ENCODE measurements at regions not wholly inside any gene's neighbourhood (a gene's known extent, or its start where the extent isn't known, plus 50 kb on each side); places are given as distances from the start of the nearest gene placed in this dataset.

DNA sequence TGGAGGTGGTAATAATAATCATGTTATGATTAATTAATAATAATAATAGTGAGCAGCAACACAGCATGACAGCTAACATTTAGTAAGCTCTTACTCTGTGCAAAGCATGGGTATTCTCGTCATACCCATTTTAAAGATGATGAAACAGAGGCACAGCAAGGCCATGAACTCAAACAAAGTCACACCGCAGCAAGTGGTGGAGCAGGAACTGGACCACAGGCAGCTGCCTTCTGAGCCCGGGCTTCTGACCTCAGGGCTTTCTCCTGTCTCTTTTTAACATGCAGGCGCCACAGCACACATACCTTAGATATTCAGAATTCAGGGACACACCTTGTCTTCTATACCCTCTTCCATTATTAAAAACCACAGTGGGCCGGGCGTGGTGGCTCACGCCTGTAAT, 50.7 kb upstream of the SPATA12 start:
- intact Hi-C loops (cut with micrococcal nuclease) = no loop called here

DNA sequence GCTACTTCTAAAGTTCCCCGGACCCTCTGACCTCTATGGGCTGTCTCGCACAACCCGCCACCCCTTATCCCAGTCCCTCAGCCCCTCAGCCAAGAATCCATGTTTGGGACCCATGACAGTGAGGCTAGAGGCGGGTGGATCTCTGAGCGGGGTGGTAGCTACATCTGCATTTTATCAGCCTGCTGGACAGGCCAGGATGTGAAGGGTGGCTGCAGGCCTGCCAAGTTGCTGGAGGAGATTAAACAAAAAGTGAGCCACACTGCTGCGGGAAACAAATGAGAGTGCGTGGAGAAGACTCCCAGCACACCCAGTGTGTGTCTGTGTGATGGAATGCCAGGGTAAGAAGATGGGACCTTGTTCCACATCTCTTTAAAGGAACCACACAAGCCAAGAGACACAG, 51.1 kb upstream of the SPATA12 start:
- intact Hi-C loops (cut with micrococcal nuclease) = no loop called here

DNA sequence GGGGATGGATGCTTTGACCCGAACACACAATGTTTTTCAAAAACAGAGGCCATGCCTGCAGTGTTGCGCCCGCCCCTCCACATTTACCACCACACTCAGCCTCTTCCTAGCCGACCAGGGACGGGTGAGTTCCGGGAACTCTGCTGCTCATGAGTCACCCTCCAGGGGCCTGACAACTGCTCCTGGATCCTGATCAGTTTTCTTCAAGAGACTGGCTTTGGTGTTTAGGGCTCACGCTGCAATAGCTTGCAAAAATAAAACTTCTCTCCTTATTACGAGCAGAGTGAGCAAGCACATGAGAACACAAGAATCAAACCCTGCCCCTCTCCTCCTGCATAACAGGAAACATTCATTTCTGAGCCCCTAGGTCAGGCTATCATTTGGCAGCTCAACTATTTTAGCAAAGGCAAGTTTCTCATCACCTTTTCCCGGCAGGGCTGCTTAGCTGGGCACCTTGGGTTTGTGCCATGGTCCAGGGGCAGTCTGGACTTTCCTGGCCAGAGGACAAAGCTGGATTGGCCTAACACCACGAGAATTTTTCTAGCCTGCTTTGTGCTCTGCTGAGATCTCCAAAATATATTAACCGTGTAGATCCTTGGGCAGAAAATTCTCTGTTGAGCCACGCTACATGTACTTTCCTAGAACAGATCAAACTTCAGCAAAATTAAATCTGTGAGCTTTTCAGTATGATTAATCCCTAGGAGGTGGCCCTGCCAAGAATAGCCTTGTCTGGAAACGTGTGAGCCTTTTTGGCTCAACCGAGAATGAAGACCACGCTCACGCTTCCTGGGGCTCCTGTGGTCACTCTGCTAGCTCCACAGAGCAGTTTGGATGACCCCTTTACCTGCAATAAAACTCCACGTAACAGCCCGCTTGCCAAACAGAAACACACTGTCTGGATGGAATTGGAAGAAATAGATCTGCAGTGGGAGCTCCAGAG, 52.7 kb upstream of the SPATA12 start:
- intact Hi-C loops (cut with micrococcal nuclease) = no loop called here

DNA sequence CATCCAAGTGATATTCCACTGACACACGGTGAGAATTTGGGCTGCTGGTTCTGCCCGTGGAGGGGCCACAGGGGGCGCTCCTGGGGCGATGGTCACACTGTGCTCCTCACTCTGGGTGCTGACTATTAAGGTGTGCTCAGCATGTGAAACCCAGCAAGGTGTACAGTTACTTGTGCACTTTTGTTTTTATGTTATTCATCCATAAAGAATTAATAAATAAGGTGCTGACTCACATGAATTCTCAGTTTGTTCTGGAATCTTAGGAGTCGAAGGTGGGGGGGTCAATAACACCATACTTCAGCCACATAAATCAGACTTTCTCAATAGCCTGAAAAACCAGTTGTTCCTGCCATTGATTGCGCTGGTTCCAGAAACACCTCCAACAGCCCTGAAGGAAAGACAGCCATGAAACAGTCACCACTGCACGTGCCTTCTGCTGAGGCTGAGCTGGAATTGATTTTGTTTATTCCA, 53.5 kb upstream of the SPATA12 start:
- intact Hi-C loops (cut with micrococcal nuclease) = no loop called here

DNA sequence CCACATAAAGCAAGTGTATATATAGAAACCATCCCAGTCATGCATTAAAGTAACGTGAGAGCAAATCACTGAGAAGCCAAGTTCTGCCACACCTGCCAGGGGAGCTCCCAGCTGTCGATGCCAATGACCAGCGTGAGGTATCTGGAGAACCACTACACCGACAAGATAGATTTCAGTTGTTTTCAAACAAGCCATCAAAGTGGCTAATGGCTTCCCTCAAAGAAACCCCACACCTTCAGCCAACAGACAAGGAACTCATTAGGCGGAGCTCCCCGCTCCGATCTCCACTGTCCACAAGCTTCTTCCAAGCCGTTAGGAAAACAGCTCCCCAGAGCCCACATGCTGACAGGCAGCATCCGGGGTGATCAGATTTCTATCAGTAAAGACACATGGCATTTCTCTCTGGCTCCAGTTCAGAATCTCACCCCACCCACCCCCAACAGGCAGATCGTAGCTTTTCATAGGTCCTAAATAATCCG, 54.2 kb upstream of the SPATA12 start:
- intact Hi-C loops (cut with micrococcal nuclease) = no loop called here

DNA sequence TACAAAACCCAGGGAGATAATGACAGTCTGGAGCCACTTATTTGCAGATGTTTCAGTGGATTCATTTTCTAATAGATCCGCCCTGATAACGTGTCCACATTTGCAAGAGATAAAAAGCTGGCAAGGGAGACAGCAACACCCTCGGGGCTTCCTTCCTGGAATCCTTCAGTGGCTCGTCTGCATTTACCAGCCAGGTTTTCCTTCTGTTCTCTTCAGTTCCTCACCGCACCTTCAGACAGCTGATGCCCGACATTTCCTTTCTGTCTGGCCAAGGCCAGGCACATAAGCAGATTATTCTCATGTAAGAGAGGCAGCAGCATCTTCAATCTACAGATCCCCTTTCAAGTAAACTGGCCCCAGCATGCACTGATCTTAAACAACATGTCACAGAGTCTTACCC, 56.2 kb upstream of the SPATA12 start:
- intact Hi-C loops (cut with micrococcal nuclease) = no loop called here

DNA sequence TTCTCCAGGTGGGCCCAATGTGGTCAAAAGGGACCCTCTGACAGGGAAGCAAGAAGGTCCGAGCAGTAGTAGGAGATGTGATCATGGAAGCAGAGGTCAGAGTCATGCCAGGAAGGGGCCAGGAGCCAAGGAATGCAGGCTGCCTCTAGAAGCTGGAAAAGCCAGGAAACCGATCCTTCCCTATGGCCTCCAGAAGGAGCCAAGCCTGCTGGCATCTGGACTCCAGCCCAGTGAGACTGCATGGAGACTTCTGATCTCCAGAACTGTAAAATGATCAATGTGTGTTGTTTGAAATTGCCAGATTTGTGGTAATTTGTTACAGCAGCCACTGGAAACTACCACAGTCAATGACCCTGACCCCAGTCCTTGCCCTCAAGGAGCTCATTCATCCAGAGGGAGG, 56.8 kb upstream of the SPATA12 start:
- intact Hi-C loops (cut with micrococcal nuclease) = no loop called here

DNA sequence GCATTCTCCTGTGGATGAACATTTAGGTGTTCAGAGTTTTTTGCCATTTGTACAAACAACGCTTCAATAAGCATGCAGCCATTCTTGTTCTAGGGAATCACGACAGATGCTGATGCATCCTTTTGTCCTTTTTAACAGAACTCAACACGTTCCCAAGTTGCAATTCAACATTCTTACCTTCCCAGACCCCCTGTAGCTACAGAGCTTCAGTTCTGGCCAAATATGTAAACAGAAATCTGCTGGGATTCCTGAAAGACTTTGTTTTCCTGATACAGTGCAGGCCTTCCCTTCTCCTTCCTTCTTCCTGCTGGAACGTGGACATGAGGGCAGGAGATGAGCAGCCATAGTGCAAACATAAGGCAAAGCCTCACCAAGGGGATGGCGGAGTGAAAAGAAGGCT, 59.1 kb upstream of the SPATA12 start:
- intact Hi-C loops (cut with micrococcal nuclease) = no loop called here

DNA sequence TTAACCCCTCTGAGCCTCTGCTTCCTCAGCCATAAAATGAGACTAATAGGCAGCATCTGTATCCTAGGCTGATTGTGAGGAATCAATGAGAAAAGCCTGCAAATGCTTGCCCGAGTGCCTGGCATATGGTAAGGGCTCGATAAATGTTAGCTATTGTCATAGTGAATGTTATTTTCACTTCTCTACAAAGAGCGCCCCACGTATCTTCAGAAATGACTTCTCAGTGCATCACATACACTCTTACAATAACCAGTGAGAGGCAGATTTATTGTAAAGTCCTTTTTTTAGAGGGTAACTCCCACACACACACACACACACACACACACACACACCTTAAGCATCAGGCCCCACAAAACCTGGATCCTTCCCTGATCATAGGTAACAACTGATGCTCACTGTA, 60.5 kb upstream of the SPATA12 start:
- intact Hi-C loops (cut with micrococcal nuclease) = no loop called here

DNA sequence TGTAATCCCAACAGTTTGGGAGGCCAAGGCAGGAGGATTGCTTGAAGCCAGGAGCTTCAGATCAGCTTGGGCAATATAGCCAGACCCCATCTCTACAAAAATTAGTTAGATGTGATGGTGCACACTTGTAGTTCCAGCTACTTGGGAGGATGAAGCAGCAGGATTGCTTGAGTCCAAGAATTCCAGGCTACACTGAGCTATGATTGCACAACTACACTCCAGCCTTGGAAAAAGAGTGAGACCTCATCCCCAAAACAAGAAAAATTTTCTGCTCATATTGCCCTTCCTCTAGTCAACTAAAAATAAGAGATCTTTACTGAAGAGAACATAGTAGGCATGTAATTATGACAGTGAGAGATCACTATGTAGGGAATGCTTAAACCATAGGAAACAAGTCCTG, 60.9 kb upstream of the SPATA12 start:
- intact Hi-C loops (cut with micrococcal nuclease) = loop anchor here (10.0 kb wide), 1 partner anchor 445 kb away; the partner anchor contains the start of gene CCDC66

DNA sequence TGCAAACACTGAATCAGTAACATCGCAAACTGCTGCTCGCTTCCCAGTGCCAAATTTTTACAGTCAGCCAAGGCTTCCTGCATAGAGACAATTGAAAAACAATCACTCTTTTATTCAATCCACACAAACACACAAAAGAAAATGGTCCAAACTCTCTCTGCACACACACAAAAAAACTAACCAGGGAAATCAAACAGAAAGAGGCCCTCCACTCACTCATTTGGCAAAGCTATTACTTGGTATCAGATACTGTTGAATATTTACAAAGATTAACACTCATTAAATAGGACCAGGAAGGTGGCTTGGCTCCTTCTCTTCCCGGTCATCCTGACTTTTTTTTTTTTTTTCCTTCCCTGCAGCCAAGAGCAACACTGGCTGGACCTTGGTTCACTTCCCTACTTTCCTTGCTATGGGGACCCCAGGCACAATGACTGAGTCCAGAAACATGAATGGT, 62.4 kb upstream of the SPATA12 start:
- intact Hi-C loops (cut with micrococcal nuclease) = loop anchor here (10.0 kb wide), 1 partner anchor 443 kb away; the partner anchor contains the start of gene CCDC66

DNA sequence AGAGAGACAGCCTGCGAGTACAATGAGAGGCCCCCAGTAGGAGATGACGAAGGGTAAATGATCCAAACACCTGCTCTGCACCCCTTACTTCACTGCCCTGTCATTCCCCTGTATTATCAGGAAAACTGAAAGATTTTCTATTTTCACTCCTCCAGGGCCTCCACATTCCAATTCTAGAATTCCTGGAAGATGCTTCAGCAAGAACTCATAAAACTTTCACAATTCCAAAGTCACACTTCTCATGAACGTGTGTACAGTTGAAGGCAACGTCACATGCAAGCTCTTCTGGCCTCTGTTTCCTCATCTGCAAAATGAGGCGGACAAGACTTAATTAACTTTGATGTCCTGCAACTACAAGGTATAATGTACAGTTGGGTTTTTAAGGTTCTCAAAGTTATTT, 62.8 kb upstream of the SPATA12 start:
- intact Hi-C loops (cut with micrococcal nuclease) = loop anchor here (10.0 kb wide), 1 partner anchor 443 kb away; the partner anchor contains the start of gene CCDC66

DNA sequence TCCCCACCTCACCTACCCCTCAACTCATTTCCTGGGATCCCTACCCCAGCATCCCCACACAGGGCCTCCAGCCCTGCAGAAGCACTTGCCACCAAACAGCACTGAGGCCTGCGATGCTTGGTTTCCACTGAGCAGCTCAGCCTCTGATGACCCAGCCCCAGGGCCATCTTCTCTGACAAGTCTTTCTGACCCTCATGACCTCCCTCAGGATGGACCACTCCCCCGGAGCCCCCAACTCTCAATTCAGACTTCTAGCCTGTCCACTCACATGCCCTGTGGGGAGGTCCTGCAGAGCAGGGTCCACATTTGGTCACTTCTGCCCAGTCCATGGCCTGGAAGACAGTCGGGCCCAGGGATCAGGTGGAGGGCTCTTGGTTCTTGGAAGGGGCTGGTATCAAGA, 63.4 kb upstream of the SPATA12 start:
- intact Hi-C loops (cut with micrococcal nuclease) = loop anchor here (10.0 kb wide), 1 partner anchor 442 kb away; the partner anchor contains the start of gene CCDC66

DNA sequence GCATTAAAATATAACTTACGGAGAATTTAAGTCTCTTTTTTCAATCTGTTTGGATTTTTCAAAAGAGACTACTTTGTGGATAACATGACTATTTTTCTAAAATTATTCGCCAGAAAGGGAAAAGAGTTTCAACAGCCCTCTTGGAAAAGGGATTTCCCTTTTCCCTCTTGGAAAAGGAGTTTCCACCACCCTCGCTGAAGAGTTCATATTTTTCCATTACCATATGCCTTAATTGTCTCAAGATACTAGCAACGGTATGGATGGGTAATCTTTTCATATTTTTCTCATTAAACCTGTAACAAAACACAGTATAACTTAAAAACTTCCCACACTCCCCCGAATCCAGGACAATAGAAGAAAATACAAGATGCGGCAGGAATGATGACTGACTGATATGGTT, 66.1 kb upstream of the SPATA12 start:
- intact Hi-C loops (cut with micrococcal nuclease) = loop anchor here (10.0 kb wide), 1 partner anchor 440 kb away; the partner anchor contains the start of gene CCDC66

DNA sequence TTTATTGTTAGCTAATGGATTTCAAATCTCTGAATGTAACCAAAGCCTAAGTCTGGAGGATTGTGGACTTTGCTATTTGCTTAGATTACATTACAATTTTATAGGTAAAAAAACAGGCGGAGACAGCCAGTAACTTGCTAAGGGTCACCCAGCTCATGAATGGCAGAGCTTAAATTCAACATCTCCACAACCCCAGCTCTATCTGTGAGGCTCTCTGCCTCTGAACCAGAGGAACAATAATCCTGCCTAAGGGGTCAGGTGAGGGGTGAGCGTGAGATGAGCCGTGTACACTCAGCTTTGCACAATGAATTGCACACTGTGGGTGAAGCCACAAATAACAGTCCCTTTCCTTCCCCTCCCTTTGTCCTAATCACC, 69.8 kb upstream of the SPATA12 start:
- intact Hi-C loops (cut with micrococcal nuclease) = loop anchor here (10.0 kb wide), 1 partner anchor 436 kb away; the partner anchor contains the start of gene CCDC66

DNA sequence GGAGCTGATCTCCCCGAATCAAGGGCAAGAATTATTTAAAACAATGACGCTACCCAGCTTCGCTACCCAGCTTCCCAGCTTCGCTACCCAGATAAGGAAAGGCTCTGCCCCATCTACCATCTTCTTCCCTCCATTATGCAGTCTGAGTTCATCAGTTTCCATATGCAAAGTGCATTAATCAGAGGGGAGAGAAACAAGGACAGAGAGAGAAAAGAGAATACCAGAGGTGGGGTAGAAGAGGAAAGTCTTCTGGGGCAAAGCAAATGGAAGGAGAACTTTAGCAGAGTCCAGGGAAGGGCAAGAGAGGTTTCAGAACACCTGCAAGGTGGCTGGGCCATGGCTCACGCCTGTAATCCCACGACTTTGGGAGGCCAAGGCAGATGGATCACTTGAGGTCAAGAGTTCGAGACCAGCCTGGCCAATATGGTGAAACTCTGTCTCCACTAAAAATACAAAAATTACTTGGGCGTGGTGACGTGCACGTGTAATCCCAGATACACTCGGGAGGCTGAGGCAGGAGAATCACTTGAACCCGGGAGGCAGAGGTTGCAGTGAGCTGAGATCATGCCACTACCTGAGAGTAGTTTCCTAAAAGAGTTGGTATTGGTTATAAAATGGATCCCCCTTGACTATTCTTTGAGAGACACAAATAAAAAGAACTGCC, 70.4 kb upstream of the SPATA12 start:
- intact Hi-C loops (cut with micrococcal nuclease) = loop anchor here (1.0 to 10.0 kb wide), 5 partner anchors 73 to 435 kb away; partner anchors contain the start of gene CCDC66

DNA sequence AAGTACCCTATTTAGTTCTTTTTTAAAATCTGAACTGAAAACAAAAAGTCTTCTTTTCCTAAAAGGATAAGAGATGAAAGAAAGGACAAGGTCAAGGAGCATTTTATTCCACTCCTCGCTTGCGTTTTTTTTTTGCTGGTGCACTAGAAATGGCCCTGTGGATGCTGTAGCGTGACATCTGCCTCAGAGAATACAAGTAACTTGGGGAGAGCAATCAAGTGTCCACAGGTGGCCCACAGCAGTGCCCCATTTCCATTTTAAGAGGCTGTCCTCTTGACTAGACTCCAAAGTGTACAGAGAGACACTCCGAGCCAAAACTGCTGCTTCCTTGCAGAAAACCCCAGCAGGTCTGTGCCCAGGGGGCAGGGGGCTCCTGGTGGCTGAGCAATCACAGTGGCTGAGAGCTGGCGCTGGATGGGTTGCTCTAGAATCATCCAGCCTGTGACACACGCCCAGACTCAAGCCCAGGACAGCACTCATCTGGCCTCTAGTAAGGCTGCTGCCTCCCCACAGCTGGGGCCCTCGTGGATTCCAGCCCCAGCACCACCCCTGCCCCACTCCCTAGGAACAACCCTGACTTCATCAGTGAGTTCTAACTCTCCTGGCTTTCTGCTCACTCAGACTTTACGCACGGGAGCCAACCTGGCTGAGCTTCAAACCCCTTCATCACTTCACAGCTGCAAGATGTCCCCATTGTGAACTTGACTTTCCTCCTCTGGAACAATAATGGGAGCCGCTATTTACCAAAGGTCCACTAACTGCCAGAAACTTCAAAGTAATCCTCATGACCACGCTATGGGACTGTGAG, 71.1 kb upstream of the SPATA12 start:
- intact Hi-C loops (cut with micrococcal nuclease) = loop anchor here (1.0 to 5.0 kb wide), 4 partner anchors 73 to 287 kb away; no protein-coding TSS in a partner anchor

DNA sequence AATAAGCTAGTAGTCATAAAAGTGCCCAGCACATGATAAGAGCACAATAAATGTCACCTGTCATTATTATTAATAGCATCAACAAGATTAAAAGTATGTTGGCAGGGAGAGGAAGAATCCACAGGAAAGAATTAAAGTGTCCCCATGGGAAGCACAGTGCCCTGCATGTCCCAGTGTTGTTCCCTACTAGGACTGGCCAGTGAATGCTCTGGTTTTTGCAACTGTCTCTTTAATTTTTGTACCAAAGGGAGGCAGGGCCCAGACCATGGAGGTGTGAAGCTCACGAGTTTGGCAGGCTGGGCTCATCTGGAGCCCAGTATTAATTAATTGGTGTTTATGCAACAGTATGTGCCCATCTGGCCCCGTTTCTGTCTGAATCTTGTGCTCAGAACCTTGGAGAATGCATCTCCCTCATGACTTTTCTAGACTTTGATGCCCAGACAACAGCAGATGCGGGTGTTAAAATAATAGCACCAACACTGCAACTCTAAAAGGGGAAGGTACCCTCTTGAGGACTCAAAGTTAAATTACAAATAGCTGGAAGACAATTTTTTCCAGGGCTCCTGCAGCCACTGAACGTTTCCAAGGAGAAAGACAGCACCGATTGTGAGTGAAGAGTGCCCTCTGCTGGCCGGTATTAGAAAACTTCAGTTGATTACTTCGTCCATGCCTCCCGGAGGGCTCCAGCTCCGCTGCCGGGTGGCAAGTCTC, 71.9 kb upstream of the SPATA12 start:
- intact Hi-C loops (cut with micrococcal nuclease) = loop anchor here (1.0 to 5.0 kb wide), 4 partner anchors 72 to 286 kb away; no protein-coding TSS in a partner anchor

DNA sequence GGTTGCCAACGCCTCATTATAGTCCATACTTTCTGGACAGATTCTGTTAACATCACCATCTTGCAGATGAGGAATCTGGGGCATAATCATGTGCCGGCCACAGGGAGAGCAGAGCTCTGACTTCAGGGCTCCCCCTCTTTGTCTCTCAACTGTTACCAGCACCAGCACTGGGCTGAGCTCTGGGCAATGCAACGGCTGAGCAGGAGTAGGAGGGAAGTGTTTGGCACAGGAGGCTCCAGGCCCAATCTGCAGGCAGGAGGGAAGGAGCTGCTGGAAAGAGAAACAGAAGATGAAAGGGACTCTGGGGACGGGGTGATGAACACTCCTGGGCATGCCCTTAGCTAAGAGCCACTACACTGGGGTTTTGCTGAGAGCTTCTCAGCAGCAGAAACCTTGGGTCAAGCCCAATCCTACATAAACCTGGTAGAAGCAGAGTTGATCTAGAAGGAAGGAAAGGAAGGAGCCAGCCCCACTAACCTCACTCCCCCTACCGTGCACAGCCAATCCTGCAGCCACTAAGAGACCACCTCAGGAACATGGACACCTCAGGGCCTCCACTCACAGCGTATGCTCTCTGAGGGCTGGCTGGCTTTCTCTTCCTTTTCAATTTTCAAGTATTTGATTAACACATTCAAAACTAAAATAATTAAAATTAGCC, 73.1 kb upstream of the SPATA12 start:
- intact Hi-C loops (cut with micrococcal nuclease) = loop anchor here (5.0 kb wide), 1 partner anchor 130 kb away; no protein-coding TSS in a partner anchor

Measured in T-helper 2 cell treated with Interferon-gamma antibody and Interleukin-4, amounts not matched to agents 100 ng/mL and 5 ng/mL, for 36 hours (primary cell).